Amniotic epithelial cell (primary cell): ENCODE measurements at regions not wholly inside any gene's neighbourhood (a gene's known extent, or its start where the extent isn't known, plus 50 kb on each side); places are given as distances from the start of the nearest gene placed in this dataset.
"Not testable (repeated sequence)": the region's sequence is repeated elsewhere in the genome, so short reads cannot be mapped to it uniquely, and the experiment has no call there.

Experiments
- DNase-seq: peaks from one replicate; pipeline ENCODE4 v3.0.0-alpha.2; 2010; ENCODE audit warnings: low read depth

DNA sequence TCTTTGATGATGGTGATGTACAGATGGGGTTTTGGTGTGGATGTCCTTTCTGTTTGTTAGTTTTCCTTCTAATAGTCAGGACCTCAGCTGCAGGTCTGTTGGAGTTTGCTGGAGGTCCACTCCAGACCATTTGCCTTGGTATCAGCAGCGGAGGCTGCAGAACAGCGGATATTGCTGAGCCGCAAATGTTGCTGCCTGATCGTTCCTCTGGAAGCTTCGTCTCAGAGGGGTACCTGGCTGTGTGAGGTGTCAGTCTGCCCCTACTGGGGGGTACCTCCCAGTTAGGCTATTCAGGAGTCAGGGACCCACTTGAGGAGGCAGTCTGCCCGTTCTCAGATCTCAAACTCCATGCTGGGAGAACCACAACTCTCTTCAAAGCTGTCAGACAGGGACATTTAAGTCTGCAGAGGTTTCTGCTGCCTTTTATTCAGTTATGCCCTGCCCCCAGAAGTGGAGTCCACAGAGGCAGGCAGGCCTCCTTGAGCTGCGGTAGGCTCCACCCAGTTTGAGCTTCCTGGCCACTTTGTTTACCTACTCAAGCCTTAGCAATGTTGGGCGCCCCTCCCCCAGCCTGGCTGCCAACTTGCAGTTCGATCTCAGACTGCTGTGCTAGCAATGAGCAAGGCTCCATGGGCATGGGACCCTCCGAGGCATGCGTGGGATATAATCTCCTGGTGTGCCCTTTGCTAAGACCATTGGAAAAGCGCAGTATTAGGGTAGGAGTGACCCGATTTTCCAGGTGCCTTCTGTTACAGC lies 264.5 kb downstream of the MATN1 start:
- not testable (repeated sequence) for DNase-seq

DNA sequence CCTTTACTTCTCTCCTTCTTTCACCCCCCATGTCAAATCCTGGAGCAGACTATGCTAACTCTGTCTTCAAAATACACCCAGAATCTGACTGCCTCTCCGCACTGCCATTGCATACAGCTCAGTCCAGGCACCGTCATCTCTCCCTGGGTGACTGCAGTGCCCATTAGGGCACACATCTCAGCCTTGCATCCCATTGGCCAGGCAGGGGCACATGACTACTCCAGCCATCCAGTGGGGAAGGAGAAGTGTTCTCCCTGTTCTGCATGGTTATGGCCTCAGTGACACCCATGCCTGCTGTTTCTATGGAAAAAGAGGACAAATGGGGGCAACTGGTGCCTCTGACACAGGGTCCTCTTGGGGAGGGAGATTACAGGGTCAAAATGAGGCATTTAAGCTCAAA lies 270.5 kb downstream of the MATN1 start:
- no peak for DNase-seq

DNA sequence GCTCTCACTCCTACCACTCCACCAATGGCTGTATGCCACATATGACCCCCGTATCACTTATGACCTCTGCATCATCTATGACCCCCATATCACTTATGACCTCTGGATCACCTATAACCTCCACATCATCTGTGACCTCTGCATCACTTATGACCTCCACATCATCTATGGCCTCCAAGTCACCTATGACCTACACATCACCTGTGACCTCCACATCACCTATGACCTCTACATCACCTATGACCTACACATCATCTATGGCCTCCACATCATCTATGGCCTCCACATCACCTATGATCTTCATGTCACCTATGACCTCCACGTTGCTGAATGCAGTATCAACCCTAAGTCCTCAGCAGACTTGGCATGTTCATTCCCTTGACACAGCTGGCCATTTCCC lies 271.2 kb downstream of the MATN1 start:
- DNase-seq: no peak

DNA sequence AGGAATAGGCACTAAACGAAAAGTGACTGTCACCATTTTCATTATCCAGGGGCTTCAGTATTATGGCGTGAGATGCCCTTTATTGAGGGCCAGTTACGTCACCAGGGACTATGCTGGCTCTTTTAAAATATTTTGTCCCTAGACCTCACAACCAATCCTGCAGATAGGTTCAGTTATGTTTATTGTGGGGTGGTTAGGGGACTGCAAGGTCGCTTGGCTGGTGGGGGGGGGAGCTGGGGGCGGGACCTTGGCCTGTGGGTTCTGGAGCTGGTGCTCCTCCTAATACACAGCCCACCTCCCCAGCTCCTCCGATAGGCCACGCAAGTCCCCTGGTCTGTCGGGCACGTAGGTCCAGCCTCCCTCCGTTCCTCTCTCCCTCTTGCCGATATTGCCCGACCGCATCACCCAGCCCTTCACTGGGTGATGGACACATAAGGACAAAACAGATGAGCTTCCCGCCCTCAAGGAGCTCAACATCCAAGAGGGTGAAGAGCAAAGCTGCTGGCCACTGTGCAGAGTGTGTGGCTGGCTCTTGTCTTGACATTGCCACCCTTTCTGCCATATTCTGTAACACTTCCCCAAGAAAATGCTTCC lies 271.8 kb downstream of the MATN1 start:
- no peak for DNase-seq

DNA sequence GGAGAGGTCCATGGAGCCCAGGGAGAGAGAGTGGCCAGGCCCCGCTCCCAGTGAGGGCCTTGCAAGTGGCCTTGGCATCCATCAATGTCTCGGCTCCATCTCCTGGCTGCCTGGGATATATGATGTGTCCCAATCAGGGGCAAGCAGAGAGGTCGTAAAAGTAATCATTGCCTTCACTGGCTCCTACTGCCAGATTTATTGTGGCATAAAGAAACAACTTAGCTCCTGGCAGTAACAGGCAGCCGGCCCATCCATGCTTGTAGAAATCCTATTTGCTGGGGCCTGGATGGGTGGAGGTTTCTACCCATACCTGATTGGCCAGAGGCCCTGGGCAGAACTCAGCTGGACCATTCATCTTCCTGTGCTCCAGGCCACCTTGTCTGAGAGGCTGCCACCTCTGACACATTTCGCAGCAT lies 272.6 kb downstream of the MATN1 start:
- no peak for DNase-seq

DNA sequence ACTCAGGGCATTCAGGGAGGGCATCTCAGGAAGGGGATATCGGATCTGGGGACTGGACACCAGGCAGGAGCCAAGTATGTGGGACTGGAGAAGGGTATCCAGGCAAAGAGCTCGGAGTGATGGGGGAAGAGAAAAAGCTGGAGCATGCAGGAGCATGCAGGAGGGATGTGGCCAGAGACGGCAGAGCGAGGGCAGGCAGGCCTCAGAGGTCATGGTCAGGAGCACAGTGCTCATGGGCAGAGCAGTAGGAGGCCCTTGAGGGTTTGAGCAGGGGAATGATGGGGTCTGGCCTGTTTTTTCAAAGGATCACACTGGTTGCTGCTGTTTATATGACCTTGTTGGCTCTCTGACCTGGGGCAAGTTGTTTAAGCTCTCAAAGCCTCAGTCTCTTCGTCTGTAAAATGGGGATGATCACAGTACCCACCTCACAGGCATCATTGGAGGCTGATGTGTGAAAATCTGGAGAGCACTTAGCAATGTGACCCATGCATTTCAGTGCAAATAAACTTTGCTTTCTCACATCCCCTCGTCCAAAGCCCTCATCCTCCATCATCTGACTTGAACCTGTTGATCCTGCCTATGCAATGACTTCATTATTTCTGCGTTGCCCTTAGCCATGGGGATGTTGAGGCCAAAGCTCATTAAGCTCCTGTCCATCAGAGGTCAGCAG lies 273.1 kb downstream of the MATN1 start:
- no peak for DNase-seq

DNA sequence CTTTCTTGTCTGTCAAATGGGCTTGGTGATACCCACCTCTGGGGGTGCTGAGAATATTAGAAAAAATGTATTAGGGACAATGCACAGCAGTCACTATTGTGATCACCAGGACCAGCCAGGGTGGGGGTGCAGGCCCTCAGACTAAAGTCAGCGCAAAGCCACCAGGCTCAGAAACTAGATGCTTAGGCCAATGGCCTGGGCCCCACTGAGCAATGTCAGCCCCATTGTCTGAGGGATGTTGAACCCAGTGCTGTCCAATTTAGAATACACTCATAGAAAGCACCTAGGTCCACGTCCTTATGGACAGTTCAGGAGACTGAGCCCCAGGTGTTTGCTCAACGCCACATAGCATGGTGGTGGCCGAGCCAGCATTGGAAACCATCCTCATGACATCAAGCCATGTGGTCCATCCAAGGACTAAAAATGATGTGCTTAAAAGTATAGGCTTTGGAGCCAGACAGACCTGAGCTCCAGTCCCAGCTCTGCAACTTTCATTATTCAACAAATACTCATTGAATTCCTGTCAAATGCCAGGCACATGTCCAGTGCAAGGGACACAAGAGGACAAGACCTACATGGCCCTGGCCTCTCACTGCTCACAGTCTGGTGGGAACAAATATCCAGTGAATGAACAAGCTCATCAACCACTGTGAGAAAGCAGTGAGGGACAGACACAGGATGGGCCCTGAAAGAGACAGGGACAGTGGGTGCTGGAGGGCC lies 273.8 kb downstream of the MATN1 start:
- DNase-seq: no peak

DNA sequence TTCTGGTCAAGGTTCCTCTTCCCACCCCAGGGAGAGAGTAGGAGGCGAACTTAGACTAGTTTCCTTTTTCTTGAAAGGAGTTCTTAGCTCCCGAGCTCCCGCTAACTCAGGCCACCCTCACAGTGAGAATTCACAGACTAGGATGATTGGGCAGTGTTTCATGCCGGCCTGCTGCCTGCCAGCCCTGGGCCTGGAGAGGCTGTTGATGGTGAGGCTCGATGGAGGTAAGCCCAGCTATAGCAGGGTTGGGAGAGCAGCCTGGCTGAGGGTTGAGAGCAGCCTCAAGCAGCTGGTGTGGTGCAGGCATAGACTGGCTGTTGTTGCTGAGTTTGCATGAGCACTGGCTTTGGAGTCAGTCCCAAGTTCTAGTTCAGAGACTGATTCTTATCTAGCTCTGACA lies 274.4 kb downstream of the MATN1 start:
- no peak for DNase-seq

DNA sequence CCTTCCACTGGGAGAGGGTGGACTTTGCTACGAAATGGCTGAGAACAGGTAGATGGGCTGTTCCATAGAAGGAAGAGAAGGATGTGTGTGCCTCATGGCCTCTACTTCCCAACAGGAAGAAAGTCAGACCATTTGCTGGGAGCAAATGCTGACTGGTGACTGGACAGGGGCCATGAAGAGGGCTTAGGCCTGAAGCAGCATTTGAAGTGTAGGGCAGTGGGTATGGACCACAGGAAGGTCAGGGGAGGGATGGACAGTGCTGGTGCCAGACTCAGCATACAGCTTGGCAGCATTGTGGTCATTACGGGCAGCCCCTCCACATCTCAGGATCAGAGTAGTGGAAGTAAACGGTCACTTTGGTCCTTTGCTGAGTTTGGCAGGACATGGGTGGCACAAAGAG lies 275.7 kb downstream of the MATN1 start:
- no peak for DNase-seq

DNA sequence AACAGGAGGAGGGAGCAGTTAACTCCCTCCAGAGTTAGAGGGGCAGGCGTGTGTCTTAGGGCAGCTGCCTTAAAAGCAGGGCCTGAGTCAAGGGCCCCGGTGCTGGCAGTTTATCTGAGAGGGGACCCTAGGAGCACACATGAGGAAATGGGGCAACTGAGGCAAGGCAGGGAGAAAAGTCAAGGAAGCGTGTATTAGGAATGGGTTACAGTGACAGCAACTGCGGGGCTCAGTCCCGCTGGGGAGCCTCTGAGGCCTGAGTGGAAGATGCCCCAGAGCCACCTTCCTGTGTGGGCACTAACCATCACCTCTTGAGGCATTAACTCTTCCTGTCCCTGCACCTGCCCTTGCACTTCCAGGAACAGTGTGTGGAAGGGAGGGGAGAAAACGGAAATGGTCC lies 276.3 kb downstream of the MATN1 start:
- DNase-seq: no peak

DNA sequence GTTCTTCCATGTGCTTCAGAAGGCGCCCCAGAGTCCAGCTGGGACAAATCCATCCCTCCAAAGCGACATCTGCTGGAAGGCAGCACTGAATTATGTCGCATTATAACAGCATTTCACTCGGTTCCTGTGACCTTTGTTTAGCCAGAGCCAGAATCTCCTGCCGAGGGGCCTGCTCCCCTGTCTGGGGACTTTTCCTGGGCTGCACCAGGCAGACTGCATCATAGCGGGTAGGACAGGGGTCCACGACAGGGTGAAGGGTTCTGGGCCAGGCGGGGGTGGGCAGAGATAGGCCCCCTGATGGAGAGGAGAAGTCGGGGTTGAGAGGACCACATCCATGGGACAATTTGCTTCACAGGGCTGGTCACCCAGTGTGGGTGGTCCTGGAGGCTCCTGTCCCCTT lies 276.9 kb downstream of the MATN1 start:
- DNase-seq: no peak

DNA sequence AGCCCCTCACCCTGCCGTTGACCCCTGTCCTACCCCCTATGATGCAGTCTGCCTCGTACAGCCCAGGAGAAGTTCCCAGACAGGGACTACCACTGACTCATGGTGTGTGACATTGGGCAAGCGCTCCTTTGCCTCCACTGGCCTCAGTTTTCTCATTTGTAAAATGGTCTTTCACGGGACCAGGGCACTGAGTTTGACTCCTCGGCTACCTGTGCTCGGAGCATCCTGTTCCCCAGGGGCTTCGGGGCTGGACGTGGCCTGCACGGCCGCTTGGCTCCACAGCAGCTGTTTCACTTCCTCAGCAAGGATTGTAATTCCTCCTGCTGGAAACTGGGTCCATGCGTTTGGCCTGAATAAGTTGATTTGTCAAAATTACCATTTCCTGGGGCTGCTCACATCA lies 277.3 kb downstream of the MATN1 start:
- no peak for DNase-seq

DNA sequence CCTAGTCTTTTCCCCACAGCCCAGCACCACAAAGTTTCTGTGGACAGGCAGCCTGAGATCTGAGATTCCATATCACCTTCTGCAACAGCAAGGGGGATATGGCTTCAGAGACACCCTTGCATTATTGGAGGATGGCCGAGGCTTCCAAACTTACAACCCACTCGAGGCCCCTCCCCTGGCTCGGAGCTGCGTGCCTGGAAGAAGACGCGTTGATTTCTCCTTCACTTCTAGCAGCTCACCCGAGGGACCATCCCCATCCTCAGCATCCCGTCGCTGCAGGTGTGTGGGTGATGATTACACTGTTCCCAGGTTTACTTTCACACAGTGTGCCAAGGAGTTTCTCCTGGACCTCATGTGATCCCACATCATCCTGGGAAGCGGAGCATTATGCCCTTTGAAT lies 277.9 kb downstream of the MATN1 start:
- no peak for DNase-seq

DNA sequence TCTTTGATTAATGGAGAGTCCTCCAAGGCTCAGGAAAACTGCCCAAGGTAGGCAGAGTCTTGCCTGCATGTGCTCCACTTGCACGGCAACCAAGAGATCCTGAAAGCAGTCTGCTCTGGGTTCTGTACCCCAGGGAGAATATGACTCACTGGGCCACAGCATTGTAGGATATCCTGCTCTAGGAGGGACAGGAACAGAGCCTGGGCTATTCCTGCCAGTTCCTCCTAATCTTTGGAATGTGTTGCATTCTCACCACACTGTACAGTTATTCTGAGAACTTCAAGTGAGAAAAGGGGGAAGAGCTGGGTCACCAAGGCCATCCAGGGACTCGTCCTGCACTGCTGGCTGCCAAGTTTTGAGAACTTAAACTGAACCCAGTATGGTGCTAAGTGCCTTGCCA lies 278.5 kb downstream of the MATN1 start:
- DNase-seq: no peak

DNA sequence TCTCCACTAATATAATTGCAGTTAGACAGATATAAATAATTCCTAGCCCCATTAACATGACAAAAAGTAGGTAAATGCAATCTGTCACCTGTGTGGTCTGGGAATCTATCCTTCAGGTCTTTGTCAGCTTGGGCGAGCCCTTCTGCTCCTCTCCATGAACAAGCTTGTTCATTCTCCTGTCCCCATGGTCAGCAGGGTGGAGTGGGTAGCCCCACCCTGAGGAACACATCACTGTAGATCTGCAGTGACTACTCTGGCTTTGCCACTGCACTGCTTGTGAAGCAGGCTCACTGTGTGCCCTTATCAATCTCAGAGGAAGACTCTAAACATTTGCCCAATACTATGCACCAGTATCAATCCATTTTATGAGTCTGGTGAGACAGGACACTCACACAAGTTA lies 279.0 kb downstream of the MATN1 start:
- DNase-seq: no peak

DNA sequence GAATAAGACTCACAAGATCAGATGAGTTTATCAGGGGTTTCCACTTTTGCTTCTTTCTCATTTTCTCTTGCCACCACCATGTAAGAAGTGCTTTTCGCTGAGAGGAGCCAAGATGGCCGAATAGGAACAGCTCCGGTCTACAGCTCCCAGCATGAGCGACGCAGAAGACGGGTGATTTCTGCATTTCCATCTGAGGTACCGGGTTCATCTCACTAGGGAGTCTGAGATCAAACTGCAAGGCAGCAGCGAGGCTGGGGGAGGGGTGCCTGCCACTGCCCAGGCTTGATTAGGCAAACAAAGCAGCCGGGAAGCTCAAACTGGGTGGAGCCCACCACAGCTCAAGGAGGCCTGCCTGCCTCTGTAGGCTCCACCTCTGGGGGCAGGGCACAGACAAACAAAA lies 285.1 kb downstream of the MATN1 start:
- not testable (repeated sequence) for DNase-seq

DNA sequence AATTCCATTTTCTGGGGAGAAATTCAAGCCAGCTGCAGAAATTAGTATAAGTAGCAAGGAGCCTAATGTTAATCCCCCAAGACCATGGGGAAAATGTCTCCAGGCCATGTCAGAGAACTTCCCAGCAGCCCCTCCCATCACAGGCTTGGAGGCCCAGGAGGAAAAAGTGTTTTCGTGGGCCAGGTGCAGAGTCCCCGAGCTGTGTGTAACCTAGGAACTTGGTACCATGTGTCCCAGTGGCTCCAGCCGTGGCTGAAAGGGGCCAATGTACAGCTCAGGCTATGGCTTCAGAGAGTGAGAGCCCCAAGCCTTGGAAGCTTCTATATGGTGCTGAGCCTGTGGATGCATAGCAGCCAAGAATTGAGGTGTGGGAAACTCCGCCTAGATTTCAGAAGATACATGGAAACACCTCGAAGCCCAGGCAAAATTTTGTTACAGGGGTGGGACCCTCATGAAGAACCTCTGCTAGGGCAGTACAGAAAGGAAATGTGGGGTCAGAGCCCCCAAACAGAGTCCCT lies 286.3 kb downstream of the MATN1 start:
- DNase-seq: no peak

DNA sequence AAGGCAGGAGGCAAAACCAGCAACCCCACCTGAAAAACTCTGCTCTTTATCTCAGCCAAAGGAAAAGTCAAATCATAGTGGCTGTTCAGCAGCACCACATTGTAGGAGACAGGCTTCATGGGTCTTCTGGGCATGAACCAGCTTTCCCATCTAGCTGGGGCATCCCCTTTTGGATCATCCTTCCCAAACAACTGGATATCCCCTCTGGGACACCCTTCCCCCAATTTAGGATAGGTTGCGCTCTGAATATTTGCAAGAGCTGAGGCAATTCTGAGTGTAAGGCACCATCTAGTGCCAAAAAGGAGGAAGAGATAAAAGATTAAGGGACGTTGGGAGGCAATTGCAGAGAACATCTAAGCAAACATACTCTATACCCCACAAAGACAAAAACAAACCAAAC lies 295.8 kb downstream of the MATN1 start:
- DNase-seq: no peak

DNA sequence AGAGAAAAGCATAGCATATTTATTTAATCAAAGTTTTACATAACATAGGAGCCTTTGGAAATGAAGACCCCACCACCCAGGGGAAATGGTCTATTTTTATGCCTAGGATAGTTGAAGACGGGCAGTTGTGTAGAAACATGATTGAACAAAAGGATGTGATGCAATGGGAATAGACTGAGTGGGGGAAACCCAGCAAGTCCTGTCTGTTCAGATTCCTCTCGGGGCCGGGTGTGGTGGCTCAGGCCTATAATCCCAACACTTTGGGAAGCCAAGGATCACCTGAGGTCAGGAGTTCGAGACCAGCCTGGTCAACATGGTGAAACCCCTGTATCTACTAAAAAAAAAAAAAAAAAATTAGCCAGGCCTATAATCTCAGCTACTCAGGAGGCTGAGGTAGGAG lies 298.3 kb downstream of the MATN1 start:
- DNase-seq: no peak

DNA sequence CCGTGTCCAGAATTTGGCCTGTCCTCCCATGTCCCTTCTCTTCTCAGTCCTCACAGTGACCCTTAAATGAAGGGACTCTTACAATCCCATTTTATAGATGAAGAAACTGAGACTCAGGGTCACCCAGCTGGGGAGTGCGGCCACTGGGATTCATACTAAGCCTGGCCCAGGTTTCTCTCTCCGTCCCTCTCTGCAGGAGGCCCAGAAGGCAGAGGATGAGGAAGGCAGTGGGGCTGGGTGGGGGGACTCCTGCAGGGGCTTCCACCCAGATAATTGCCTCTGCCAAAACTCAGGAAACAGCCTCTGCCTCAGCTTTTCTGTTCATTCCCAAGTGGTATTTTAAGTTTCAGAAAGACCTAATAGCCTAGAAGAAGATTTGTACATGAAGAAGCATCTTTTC lies 299.8 kb downstream of the MATN1 start:
- no peak for DNase-seq

DNA sequence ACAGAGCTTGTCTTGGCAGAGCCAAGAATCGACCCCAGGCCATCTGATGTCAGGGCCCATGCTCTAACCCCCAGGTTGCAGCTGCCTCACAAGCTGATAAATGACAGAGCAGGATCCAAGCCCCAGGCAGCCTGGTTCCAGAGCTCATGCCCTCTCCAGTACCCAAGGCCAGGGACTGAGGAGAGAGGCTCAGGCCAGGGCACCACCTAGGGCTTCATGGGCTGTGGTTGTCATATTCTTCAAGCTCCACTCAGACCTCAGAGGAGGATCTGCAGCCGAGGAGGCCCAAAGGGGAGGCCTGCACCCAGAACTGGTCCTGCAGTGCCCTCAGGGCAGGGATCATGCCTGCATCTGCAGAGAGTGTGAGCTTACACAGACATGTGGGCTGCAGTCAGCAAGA lies 301.1 kb downstream of the MATN1 start:
- DNase-seq: no peak

DNA sequence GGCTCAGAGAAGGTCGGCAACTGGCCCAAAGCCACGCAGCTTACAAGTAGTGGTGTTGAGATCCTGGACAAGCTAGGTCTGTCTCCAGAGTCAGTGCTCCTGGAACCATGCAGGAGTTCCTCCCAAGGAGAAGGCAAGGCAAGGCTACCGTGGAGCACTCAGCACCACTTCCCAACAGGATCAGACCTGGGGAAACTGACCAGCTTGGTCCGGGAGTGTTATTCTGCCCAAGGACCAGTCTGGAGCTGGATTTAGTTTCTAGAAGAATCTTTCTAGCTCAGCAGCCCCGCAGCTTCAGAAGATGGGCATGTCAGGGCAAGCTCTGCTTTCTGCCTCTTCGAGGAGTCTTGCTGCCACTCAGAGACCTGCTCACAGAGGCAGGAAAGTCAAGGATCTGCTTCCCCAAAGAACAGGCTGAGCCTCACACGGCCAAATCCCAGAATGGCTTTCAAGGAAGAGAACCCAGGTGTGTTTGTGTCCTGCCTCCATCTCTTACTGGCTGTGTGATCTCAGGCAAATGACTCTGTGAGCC lies 302.8 kb downstream of the MATN1 start:
- no peak for DNase-seq
